ENCODE measurements at regions not wholly inside any gene's neighbourhood (a gene's known extent, or its start where the extent isn't known, plus 50 kb on each side); places are given as distances from the start of the nearest gene placed in this dataset.

- no peak for DNase-seq
Measured at GRCh38 chr21:28444111-28444510, 548.6 kb downstream of the LTN1 start.

GRCh38 chr21:28442624-28443023 lies 550.1 kb downstream of the LTN1 start:
- no peak for DNase-seq

DNA sequence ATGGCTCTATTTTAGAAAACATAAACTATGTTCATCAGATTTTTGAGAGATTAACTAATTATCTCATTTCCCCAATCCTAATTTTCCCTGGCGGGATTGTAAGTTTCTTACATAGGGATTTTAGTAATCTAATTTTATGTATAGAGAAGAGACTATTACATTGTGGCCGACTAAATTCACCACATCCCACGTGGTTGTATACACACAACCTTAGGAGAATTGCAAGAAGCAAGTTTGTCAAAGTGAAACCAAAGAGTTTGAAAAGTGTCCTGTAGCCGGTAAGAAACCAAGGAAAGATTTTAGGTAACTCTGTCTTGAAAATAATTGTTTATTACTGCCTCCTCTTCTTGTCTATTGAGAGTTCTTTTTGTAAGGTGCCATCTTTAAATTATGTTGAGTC lies 550.6 kb downstream of the LTN1 start:
- no peak for DNase-seq

GRCh38 chr21:28439788-28440187 lies 552.9 kb downstream of the LTN1 start:
- DNase-seq, result no peak

GRCh38 chr21:28439251-28439650 lies 553.4 kb downstream of the LTN1 start:
- no peak for DNase-seq

GRCh38 chr21:28437061-28437460 lies 555.6 kb downstream of the LTN1 start:
- no peak for DNase-seq

DNA sequence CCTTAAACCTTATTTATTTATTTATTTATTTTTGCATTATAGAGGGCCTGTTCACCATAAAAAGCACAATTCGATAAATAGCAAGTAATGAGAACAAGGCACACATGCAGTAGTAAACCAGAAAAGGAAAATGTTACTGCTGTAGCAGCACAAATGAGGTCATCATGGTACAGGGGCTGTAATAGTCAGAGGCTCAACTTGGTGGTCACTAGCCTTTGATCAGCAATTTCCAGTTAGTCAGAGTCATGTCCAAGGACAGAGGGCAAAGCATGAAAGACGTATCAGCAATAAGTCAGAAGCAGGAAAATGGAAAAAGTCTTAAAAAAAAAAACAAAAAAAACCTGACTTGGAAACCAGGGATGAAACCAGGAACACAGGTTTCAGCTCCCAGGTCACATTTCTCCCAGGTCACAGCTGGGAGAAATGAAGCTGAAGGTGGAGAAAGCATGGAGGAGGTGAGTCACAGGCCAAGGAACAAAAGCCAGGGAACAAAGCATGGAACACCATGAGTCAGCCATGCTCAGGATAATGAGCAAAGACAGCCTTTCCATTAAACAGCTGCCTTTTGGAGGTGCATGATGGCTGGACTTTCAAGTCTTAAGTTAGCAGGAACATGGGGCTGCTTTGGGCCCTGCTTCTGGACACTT lies 556.3 kb downstream of the LTN1 start:
- no peak for DNase-seq

DNA sequence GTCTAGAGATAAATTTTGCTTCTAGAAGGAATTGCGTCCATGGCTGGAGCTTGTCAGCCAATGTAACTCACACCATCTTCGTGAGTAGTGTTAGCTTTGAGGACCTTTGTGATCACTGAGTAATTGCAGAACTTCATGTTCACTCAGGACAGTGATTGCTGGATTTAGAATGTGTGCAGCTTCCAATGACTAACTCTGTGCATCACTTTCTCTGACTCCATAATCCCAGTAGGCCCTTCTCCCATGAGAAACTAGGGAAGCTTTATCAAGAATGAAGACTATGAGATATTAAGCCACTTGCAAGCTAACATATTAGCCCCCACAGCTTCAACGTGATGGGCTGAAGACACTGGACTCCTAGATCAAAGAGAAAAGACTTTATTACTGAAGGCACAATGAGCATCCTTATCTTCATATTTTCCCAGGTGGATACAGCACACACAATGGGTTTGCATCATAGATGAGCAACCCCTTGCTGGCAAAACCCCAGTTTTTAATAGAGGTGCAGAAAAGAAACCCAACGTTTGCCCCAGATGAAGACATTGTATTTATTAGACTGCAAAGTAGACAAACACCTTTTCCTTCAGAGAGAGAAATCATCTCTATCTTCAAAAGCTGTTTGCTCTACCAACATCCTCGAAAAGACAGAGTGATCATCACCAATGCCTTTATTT lies 561.0 kb downstream of the LTN1 start:
- no peak for DNase-seq

DNA sequence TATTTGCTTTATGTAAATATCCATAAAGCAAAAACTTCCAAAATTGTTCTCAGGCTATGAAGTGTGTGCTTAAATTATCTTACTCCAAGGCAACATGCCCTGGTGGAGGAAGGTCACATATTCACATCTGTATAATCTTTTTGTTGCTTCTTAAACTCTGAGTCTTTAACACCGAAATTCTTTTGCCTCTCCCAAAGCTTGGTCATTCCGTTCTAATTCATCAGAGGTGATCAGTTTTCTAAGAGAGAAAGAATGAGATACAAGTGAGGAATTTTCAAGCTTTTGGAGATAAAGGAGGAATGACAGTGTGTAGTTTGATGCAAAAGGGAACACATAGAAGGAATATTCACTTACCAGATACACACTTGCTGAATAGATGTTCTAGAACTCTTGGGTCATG lies 561.7 kb downstream of the LTN1 start:
- DNase-seq, result no peak

- DNase-seq, result no peak
Measured at GRCh38 chr21:28429161-28429560, 563.5 kb downstream of the LTN1 start.

DNA sequence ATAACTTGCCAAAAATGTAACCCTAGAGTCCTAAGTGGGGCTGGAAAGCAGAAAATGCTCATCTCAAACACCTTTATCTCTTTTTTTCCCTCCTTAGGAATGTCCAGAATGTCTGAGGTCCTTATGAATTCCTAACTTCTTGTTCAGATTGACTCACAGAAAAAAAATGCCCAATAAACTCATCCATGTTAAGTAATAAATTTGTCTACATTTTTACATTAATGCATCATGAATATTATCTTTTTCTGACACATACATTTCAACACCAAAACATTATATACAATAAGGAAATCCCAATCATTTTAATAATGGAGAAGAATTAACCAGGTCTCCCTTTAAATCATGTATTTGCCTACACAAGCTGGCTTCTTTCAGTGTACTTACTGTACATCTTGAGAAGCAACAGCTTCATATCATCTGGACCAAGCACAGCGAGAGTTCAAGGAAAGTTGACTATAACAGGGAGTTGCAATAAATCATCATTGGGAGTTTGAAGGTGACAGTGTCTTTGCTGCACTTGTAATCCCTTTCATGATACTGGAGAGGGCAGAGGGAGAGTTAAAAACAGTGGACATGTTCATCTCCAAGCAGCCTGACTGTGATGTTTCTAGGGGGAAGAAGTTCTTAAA lies 565.2 kb downstream of the LTN1 start:
- DNase-seq, result no peak

GRCh38 chr21:28426545-28426944 lies 566.1 kb downstream of the LTN1 start:
- no peak for DNase-seq

- DNase-seq, result no peak
Measured at GRCh38 chr21:28423521-28424190, 569.0 kb downstream of the LTN1 start.

- DNase-seq, result no peak
Measured at GRCh38 chr21:28421716-28422524, 570.8 kb downstream of the LTN1 start.

GRCh38 chr21:28419811-28420210 lies 572.9 kb downstream of the LTN1 start:
- DNase-seq, result no peak

DNA sequence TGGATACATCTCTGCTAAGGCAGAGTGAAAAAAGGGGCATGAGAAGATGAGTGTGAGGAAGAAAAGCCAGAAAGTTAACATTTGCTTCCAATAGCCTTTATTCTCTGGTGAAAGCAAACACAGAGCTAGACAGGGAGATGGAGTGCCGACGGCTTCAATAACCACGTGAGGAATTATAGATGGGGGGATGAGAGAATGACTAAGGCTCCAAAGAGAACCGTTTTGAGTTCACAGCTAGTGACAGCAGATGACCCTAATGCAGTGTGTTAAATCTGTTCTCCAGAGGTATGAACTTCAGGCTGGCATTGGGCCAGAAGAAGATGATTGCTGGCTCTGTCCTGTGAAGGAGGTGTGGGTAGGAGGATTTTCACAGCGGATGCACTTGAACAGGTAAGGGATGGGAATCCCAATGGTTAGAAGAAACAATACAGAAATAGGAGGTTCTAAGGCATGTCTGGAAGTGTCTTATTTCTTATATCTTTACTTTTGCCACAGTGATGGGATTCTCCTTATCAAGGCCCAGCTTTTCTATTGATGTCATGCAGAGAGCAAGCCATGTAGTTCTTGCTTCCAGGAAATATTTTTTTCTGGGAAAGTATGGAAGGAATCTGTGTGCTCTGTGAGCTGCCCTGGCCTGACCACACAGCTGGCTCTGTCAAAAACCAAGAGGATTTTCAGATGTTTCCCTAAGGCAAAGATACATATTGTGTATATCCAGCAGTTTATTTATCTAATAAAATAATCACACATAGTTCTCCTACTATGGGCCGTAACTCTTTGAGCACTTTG lies 573.8 kb downstream of the LTN1 start:
- no peak for DNase-seq

DNA sequence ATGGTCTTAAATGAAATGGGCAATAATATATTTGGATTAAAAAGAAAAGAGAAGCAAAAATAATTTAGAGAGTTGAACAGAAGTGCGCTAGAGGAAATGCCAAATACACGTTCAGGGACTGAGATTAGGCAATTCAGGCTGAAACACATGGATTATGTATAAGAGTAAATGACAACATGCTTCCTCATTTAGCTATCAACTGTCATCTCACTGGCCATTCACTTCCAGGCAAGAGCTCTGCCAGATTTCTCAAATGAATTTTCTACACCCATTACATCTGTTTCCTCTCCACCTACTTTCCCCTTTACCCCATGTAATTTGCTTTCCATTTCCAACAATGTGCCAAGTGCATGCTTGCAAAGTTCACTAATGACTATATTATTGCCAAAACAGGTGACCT lies 582.4 kb downstream of the LTN1 start:
- no peak for DNase-seq

- no peak for DNase-seq
Measured at GRCh38 chr21:28402616-28402989, 590.1 kb downstream of the LTN1 start.

DNA sequence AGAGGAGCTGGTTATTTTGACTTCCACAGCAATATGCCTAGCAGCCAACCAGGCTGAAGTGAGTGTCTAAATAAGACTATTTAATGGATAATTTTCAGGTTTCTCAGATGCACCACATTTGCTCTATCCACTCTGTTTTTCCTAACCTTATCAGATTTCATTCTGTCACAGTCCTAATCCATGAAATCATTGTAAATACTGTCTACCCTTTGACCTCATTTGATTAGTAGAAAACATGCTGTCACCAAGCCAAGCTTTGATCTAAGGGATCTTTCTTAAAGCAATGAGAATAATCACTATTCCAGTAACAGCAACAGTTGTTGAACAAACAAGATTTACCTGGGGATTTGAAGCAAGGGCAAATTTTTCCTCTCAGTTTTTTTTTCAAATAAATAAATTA lies 595.6 kb downstream of the LTN1 start:
- DNase-seq, result no peak

GRCh38 chr21:28396421-28396820 lies 596.3 kb downstream of the LTN1 start:
- DNase-seq, result no peak

DNA sequence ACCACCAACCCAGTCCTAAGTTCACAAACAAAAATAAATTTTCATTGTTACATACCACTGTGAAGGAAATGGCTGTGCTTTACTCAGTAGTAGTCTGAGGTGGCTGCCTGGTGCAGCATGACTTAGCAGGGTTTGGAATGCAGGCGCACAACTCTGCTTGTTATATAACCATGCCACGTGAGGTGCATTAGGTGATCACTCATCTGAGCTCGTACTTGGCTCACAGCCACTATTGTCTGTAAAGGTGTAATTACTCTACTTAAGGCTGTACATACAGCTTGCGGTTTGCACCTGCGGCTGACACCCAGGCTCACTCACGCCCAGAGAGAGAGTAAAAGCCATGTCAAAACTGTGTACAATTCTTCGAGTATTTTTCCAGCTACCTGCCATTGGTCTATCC lies 599.4 kb downstream of the LTN1 start:
- DNase-seq, result no peak

Data from CD4-positive, alpha-beta T cell treated with Interleukin-12 subunit alpha and Interleukin-12 subunit beta, for 1 hour (primary cell).